ENCODE measurements at regions not wholly inside any gene's neighbourhood (a gene's known extent, or its start where the extent isn't known, plus 50 kb on each side); places are given as distances from the start of the nearest gene placed in this dataset.
A peak's percentile ranks its signal among the peaks of the same experiment; 100 is the strongest.

DNA sequence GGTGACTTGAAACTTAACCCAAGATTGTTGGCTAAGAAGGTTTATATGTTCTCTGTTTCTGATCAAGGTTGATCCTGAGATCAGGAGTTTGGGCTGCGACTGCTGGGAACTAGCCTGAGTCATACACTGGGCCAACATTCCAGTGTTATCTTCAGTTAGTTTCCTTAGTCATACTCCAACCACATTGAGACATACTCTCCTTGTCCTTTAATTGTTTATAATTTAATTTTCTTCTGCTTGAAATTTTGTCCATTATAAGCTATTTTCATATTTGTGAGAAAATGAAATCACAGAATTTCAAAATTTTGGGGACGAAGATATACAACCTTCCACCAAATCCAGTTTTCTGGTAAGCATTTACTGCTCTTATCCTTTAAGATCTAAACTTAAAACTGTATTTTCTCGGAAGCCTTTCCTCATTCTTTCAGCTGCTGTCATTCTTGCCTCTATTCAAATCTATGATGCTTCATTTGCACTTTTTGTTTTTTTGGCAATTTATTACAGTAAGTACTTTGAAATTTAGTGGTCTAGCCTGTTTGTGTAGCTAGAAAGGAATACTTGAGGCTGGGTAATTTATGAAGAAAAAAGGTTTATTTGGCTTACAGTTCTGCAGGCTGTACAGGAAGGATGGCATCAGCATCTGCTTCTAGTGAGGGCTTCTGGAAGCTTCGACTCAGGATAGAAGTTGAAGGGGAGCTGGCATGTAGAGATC lies 63.4 kb upstream of the POT1 start:
- peak; percentile 78 for DNase-seq
- in situ Hi-C loops (cut with HindIII; ENCODE audit: low pct_ligation_motif_present, low pct_unique_long_range_greater_than_20kb, low sequenced_read_pairs) = no loop called here

GRCh38 chr7:124989911-124990310 lies 60.3 kb upstream of the POT1 start:
- in situ Hi-C loops (cut with HindIII; ENCODE audit: low pct_ligation_motif_present, low pct_unique_long_range_greater_than_20kb, low sequenced_read_pairs) = no loop called here
- DNase-seq = no peak

Data from ACHN (cell line).